GM19395 (cell line): ENCODE measurements at regions not wholly inside any gene's neighbourhood (a gene's known extent, or its start where the extent isn't known, plus 50 kb on each side); places are given as distances from the start of the nearest gene placed in this dataset.

Experiments used
- ATAC-seq: cut with Tn5 transposase; IDR thresholded peaks from one replicate; pipeline ENCODE4 v1.9.1; 2021; ENCODE audit warnings: mild to moderate bottlenecking, moderate library complexity; ENCODE audit not compliant: unreplicated experiment

DNA sequence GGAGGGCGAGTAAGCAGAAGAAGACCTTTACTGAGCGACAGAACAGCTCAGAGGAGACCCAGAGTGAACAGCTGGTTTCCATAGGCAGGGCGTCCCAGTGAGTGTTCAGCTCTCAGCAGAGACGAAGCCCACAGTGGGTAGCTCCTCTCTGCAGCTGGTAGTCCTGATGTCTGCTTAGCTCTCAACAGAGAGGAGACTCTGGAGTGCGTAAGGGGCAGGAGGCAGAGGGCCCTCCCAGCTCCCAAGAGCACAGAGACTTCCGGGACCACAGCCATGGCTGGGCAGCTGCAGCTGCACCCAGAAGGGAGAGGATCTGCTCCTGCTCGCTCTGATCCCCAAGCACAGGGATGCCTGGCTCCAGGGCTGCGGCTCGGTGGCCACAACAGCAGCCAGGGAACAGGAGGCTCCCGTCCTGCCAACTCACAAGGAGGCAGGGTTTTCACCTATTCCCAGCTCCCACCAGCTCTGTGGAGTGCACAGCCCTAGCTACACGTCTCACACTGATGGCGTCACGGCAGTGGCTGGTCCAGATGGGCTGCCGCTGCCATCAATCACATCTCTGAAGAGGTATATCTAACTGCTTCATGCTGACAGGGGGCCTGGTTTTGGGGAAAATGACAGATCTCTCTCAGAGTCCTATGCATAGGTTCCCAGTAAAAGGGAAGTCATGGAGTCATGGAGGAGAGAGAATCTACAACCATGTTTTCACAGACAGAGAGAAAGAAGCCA lies 2660.1 kb upstream of the PCDH20 start:
- ATAC-seq, result no peak

DNA sequence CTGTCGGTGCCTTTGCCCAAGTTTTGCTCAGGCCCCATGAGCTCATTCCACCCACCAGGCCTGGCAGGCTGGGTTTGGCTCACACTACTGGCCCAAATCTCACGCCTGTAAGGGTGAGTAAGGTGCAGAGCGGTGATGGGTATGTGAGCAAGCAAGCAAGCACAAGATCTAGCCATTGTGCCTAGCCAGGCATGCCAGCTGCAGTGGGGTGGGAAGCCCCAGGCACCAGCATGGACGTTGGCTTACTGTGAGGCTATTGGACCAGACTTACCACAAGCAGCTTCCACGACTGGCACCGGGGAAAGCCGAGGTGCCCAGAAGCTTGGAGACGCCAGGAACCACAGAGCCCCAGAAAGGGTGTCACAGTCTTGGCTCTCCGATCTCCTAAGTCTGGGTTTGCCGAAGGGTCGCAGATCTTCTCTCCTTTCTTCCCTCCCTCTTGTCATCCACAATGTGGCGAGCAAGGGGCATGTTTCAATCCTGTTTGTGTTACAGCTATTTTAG lies 2659.4 kb upstream of the PCDH20 start:
- no peak for ATAC-seq

DNA sequence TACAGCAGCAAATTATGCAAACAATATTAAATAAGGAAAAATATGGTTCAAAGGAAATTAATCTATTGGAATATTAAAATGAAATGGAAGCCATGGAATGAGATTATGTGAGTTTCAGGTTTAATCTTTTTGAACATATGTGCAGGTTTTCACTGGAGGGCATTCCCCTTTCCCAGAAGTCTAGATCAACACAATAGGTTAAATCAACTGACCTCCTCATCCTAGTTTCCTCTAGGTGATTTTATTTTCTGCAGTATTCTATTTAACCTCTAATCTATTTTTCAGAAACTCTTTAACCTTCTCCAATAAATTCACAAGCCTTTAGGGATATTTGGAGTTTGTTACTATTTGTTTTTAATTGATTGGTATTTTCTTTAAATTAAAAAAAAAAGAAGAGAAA lies 2657.6 kb upstream of the PCDH20 start:
- no peak for ATAC-seq

DNA sequence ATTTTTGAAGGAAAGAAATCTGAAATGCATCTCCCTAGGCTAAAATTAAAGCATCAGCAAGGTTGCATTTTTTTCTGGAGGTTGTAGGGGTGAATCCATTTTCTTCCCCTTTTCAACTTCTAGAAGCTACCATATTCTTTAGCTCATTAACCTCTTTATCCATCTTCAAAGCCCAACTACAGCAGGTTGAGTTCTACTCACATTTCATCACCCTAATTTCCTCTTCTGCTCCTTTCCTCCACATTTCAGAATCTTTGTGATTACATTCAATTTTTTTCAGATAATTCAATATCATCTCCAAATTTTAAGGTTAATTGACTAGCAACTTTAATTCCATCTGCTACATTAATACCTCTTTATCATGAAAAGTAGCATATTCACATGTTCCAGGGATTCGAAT lies 2655.7 kb upstream of the PCDH20 start:
- ATAC-seq, result no peak

DNA sequence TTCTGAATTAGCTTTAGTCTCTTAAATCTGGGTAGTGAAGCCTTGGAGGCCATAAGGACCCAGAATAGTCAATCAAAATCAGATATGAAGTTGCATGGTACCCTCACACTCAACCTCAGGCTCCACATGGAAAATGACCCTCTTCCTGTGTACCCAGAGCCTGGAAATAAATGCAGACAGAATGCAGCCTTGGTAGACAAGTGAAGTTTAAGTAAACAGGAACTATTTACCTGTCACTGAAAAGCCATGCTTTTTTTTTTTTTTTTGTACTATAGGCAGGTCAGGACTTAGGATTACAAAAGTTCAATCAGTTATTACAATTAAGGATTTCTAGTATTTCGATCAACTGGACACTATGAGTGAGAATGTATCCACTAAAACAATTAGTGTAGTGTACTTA lies 2654.2 kb upstream of the PCDH20 start:
- no peak for ATAC-seq

DNA sequence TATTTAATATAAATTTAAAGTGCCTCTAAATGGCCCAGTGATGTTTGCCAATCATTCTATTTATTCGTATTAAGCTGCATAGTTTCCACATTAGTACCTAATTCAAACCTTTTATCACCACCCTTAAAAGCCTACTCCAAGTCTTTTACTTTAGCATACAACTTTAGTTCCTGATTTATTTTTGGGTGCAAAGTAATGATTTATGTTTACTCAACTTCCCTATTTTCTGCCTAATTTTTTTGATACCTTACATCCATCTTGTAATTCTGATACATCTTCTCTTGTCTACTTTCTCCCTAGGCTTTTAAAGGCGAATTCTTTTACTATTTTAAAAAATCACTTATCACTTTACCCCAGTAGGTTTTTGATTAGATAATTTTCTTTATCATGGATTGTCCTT lies 2651.1 kb upstream of the PCDH20 start:
- ATAC-seq, result no peak

DNA sequence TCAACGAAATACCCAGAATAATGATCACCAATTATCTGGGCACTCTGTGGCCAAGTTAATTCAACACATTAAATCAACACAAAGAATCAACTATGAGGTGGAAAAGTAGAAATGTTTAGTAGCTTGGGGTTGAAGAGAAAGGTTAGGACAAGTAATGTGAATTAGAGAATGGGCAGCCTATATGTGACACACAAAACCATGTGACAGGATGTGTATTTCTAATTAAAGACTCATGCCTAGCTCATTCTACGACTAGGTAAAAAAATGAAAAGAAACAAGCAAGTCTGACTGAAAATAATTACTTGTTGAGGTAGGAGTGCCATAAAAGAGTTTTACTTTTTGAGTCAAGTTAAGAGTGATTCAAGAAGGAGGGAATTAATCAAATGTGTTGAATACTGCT lies 2646.0 kb upstream of the PCDH20 start:
- ATAC-seq, result no peak

DNA sequence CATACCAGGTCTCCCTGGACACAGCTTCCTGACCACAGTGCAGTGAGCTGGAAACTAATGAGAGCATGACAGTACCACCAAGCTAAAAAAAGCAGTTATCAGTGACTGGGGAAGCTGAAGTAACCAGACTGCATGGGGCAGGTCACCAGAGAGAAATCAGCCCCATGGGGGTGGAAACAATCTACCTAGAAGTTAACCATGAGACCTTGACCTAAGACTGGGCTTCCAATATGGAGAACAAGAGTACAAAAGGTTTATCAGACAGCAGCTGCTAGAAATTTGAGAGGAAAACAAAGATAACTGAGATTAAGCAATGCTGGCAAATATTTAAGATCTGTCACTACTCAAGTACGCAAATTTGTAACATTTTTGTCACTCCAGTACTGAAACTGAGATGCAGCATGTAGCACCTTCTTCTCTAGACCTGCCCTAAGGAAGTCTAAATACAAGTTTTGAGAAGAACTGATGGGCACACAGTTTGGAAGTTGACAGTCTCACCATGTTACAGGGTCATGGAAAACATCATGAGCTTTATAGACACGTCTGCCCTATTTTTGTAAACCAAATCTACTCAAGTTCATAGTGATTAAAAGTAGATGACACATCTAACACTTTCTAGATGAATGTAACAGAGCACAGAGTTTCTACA lies 2641.8 kb upstream of the PCDH20 start:
- no peak for ATAC-seq

DNA sequence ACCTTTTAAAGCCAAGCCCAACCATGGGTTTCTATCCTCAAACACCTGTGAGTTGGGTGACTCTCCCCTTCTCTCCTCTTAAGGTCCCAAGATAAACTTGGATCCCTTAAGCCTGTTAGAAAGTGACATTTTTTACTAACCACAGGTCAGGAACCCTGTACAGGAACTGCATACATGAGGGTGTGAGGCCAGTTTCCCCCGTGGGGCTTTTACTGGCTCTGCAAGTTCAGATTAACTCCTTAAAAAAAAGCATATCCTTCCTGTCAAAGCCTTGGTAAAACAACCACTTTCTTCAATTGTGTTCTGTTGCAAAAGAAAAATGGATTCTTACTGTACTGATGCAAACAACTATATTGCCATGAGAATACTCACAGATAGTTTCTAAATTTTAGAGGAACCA lies 2638.7 kb upstream of the PCDH20 start:
- no peak for ATAC-seq

DNA sequence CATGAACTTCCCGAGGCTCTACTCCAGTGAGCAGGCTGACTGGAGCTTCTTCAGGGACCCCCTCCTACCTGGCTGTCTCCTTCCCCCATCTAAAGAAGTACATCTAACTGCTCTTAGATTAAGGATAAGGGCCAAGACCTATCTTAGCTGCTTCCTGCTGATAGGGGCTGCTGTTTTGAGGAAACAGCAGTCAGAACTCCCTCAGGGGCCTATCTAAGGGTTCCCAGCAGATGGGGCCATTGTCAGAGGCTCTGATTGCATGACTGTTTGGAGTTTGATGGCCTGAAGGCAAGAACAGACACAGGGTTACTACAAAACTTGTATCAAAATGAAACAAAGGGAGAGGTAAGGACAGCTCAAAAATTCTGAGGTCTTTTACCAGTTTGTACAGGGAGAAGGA lies 2636.9 kb upstream of the PCDH20 start:
- ATAC-seq, result no peak

DNA sequence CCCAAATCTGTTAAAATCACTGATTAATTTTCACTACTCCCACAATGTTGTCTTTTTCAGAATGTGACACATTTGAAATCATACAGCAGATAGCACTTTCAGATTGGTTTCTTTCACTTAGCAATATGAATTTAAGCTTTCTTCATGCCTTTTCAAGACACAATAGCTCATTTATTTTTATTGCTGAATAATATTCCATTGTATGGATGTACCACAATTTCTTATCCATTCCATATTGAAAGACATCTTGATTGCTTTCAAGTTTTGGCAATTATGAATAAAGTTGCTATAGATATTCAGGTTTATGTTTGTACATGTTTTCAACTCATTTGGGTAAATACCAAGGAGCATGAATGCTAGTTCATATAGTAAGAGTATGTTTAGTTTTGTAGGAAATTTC lies 2635.6 kb upstream of the PCDH20 start:
- ATAC-seq, result no peak

DNA sequence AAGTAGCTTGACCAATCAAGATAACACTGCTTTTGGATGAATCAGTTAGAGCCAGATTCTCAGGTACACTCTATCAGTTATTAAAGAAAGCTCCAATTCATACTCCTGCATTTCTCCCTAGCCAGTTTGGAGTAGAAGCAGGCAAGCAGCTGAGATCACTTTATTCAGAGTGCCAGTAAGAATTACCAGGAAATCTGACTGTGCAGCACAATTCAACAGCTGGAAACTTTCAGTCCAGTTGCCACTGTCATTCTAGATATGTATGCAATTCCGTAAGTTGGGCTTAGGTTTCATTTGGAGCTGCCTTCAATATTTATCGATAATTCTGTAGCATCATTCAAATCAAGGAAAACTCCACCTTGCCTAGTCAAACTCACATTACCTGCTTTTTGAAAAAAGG lies 2625.6 kb upstream of the PCDH20 start:
- ATAC-seq, result no peak

DNA sequence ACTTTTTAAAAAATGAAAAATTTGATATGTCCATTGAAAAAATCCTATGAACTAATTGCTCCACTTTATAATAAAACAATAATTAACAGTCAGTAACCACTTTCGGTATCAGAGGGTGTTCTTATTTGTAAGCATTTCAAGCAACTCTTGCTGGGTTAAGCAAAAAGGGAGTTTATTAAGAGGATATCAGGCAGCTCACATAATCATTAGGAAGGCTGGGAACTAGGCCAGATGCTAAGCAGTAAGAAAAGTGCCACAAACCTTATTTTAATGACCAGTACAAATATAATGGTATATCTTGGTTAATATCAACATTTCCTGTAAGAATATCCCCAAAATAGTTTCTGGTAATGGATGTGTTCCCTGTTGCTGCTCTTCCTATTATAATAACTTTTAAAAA lies 2618.3 kb upstream of the PCDH20 start:
- ATAC-seq, result no peak

DNA sequence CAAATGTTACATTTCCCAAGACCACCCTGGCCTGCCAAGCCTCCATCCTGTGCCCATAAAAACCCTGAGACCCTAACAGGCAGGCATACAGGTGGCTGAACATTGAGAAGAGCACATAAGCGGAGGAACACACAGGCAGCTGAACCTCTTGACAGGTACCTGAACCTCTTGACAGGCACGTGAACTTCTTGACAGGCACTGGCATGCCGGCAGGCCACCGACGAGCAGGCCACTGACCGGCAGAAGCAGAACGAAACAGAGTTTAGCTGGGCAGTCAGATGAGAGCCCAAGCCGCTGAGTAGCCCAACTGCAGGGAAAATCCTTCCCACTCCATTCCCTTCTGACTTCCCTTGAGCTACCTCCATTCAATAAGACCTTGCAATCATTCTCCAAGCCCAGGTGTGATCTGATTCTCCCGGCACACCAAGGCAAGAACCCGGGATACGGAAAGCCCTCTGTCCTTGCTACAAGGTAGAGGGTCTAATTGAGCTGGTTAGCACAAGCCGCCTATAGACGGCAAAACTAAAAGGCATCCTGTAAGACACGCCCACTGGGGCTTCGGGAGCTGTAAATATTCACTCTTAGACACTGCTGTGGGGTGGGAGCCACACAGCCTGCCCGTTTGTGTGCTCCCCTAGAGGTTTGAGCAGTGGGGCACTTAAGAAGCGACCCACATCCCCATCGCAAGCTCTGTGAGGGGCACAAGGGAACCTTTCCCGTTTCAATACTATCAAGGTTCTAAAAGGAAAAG lies 2613.9 kb upstream of the PCDH20 start:
- no peak for ATAC-seq

DNA sequence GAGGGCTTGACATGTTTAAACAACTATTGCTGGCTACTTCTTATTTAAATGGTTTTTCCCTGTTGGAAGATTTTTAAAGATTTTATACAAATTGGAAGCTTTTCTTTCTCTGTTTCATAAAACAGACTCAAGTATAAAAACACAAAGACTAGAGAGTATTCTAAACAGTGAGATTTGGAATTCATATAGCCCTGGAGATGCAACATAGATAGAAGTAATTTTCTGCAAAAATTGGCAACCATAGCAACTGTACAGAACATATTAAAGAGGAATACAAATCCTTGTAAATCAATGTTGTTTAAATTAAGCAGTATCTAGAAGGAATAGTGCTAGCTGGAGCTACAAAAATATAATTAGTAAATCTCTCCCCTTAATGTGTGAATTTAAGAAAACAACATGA lies 2612.9 kb upstream of the PCDH20 start:
- ATAC-seq, result no peak

DNA sequence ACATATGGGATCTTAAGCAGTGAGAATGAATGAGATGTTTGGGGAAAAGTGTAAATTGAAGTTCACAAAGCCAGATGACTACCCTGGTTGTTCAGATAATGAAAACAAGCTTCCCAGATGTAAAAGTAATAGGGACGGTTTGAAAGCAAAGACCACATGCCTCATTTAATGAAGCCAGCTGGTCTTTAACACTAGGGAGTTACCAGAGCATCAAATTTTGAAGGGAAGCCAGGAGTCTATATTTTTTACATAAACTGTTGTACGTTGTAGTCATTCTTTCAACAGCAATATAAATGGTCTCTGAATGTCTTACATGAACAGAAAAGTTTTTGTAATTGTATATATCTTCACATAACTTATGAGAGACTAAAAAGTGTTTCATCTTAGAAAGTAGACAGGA lies 2604.5 kb upstream of the PCDH20 start:
- ATAC-seq, result no peak

DNA sequence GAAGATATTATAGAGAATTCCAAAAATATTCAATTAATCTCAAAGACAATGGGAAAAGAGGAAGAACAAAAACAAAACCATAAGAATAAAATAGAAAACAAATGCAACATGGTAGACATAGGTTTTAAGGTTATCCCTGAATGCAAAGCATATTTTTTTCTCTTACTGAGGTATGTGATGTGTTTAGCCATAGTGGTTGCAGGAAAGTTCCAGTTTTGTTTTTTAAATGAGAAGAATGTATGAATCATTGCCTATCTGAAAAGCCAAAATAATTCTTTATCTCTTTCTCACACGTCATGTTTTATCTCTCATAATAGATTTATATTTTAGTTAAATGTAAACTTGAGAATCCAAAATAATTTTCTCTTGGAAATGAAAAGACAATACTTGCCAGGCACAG lies 2591.7 kb upstream of the PCDH20 start:
- no peak for ATAC-seq

DNA sequence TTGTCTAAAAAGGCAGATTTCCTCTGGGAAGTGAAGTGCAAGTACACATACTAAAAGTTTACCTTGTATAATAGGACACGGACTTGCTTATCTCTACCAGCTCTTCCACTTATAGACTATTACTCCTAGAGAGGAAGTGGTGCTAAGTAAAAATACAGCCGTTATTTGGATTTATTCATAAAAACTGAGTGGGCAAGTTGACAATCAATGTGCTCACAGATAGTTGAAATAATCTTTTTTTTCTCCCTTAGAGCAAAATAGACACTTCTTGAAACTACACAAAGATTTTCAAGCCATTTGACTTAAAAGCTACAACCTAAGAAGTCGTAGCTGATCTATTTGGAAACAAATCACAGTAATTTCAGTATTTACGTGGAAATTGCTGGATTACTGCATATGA lies 2584.7 kb upstream of the PCDH20 start:
- no peak for ATAC-seq

DNA sequence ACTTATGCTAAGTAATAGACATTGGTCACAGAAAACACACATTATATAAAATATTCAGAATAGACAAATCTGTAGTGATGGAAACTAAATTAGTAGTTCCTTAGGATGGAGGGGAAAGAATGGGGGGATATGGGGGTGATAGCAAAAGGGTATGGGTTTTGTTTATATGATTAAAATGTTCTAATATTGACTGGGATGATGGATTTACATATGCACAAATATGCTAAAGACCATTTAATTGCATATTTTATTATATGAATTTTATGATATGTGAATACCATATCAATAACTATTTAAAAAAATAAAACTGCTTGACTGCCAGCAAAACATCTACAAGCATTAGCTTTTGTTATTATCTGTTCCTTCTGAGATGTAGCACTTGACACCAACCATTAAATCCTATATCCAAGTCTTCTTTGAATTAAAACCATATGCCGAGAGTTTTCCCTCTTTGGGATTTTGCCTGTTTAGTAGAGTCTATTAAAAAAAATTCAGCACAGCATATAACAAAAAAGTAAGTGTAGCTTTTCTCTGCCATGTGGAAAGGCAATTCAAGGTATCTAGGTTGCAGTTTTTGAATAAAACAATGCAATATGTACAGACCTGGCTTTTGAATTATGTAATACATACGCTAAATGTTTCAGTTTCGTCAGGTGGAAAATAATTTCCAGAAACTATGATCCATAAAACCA lies 2584.1 kb upstream of the PCDH20 start:
- no peak for ATAC-seq

DNA sequence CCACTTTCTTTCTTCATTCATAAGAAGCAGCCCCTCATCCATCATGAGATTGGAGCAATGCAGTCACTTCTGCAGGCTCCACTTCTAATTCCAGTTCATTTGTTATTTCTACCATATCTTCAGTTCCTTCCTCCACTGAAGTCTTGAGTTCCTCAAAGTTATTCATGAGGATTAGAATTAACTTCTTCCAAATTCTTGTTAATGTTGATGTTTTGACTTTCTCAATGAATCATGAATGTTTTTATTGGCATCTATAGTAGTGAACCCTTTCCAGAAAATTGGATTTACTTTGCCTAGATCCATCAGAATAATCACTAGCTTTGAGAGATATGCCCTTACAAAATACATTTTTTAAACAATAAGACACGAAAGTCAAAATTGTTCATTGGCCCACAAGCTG lies 2567.7 kb upstream of the PCDH20 start:
- no peak for ATAC-seq

DNA sequence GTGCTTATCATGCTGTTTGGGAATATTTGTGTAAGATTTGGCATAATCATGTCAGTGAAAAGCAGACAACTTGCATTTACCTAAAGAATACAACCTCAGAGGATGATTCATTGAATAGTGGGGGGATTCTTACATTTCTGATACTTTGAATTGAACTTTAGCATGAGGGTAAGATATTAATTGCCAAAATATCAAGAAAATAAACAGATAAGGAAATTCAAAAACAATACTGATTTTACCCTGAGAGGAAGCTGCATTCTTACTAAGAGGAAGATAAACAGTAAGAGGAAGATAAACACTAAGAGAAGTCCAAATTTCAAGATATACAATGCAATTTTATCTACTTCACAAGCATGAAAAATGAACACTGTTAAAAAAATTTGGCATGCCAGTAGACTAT lies 2564.3 kb upstream of the PCDH20 start:
- no peak for ATAC-seq
